C4-2B (cell line): ENCODE measurements at regions not wholly inside any gene's neighbourhood (a gene's known extent, or its start where the extent isn't known, plus 50 kb on each side); places are given as distances from the start of the nearest gene placed in this dataset.
"Not testable (repeated sequence)": the region's sequence is repeated elsewhere in the genome, so short reads cannot be mapped to it uniquely, and the experiment has no call there.

Experiments used
- H3K27ac ChIP-seq: fragments of 450-650 bp; 2 replicates; pipeline ENCODE4 v1.5.1; 2017
- ZFX ChIP-seq: fragments of 450-650 bp; IDR thresholded peaks from 2 replicates; pipeline ENCODE4 v1.6.1; 2017
- TF ChIP-seq, protein P1 (sequence below): fragments of 450-650 bp; conservative IDR thresholded peaks from 2 replicates; pipeline ENCODE4 v1.5.1; 2017; ENCODE audit warnings: mild to moderate bottlenecking

GRCh38 chr14:106334428-106335109 lies 808.2 kb downstream of the TMEM121 start:
- TF ChIP-seq, protein P1, sequence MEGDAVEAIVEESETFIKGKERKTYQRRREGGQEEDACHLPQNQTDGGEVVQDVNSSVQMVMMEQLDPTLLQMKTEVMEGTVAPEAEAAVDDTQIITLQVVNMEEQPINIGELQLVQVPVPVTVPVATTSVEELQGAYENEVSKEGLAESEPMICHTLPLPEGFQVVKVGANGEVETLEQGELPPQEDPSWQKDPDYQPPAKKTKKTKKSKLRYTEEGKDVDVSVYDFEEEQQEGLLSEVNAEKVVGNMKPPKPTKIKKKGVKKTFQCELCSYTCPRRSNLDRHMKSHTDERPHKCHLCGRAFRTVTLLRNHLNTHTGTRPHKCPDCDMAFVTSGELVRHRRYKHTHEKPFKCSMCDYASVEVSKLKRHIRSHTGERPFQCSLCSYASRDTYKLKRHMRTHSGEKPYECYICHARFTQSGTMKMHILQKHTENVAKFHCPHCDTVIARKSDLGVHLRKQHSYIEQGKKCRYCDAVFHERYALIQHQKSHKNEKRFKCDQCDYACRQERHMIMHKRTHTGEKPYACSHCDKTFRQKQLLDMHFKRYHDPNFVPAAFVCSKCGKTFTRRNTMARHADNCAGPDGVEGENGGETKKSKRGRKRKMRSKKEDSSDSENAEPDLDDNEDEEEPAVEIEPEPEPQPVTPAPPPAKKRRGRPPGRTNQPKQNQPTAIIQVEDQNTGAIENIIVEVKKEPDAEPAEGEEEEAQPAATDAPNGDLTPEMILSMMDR: peak; percentile 80
- H3K27ac ChIP-seq: not testable (repeated sequence)

GRCh38 chr14:106335110-106335429 lies 808.7 kb downstream of the TMEM121 start:
- TF ChIP-seq, protein P1: peak; percentile 36
- not testable (repeated sequence) for H3K27ac ChIP-seq

- not testable (repeated sequence) for H3K27ac ChIP-seq
These were observed 812.4 kb downstream of the TMEM121 start for GRCh38 chr14:106338775-106339174.

- H3K27ac ChIP-seq: not testable (repeated sequence)
These were observed 814.3 kb downstream of the TMEM121 start for GRCh38 chr14:106340658-106341057.

DNA sequence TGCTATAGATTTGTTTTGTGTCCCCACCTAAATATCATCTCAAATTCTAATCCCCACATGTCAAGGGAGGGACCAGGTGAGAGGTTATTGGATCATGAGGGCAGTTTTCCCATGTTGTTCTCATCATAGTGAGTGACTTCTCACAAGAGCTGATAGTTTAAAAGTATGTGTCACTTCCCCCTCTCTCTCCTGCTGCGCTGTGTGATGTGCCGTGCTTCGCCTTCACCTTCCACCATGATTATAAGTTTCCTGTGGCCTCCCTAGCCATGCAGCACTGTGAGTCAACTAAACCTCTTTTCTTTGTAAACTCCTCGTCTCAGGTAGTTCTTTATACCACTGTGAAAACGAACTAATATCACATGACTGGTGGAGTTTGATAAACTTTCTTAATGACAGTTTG lies 814.8 kb downstream of the TMEM121 start:
- not testable (repeated sequence) for H3K27ac ChIP-seq

DNA sequence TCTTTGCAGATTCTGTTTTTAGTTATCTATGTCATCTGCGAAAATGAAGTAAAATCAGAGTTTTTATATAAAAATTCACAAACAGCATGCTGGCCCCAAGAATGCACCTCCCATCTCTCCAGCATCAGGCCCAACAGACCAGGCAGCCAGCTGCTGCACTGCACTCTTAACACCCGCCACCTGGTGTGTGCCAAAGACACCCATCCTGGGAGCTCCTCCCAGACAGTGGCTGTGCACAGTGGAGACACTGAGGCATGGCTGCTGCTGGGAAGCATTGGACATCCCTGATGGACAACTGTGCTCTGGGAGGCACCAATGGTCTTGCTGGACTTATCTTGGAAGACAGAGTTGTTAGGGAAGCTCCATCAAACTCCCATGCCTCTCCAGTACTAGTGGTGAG lies 817.2 kb downstream of the TMEM121 start:
- TF ChIP-seq ZFX: no peak
- TF ChIP-seq, protein P1: no peak
- no peak overlapping the region for H3K27ac ChIP-seq

GRCh38 chr14:106344065-106344614 lies 817.8 kb downstream of the TMEM121 start:
- H3K27ac ChIP-seq: not testable (repeated sequence)

DNA sequence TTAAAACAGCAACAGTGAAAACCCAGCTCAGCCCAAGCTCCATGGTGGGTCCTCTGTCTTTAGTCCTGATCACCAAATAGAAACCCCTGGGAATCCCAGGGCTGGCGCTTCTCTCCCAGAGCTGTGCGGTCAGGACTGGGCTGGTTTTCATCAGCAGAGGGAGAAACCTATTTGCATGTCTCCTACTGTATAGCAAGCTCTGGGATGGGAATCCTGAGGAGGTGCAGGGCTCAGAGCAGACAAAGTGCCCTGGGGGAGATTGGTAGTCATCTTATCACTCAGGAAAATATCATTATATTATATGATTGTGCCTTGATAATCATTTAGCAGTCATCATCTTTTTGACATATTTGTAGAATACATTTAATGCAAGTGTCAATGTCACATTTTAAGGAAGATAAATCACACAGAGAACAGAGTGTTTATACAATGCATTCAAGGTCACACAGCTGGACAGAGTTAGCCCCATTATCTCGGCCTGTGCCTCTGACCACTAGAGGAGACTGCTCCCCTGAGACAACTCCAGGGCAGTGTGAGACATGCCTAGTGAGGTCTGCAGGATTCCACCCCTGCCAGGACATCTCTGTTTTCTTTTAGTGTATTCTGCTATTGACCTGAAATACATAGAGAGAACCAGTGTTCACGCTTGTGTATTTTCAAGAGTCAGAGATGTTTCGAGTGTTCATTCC lies 818.6 kb downstream of the TMEM121 start:
- H3K27ac ChIP-seq: not testable (repeated sequence)

DNA sequence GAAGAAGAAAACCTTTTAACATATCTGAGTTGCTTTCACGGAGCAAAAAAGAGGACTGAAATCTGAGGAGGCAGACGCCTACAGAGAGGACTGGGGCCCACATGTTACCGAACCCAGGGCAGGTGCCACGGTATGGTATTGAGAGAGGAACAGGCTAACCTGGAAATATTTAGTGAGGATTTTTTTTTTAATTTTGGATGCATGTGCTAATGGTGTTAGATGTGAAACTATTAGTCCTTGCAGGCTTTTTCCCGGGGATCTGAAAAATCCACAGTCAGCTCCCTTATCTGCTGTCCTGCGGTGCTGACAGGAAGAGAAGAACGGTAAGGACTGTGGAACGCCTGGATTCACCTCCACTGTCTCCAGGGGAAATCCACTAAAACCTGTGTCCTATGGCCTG lies 819.7 kb downstream of the TMEM121 start:
- H3K27ac ChIP-seq: no peak overlapping the region
- TF ChIP-seq, protein P1: no peak
- TF ChIP-seq ZFX: no peak

DNA sequence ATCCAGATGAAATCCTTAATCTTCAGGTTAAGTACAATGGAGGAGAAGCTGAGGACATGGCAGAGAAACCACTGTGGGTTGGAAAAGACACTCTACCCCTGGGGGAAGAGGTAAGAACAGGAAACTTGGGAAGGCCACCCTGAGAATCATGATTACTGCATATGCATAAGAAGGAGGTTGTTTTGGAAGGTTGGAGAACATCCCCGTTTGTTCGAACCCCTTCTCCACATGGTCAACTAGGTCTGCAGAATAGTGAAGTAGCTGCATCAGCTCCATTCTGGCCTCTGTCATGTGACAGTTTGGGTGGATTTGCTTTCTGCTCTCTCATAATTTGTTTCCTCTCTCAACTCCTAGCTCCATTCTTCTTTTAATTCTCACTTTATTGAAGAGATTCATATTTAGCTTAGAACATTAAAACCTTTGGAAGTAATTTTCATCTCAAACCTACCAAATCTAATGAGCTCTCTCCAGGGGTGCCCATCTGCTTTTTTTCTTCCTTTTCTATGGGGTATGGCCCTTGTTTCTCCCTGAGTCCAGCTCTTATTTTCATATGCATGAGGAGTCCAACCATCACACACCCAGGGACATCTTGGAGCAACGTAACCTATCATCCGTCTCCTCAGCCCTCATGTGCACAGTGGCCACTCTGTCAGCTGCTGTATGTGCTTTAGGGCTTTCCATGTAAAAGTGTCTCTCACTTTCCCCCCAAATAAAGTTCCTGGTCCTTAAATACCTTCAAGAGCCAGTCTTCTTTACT lies 820.3 kb downstream of the TMEM121 start:
- no peak overlapping the region for H3K27ac ChIP-seq

More for the DNA sequence above, 820.3 kb downstream of the TMEM121 start:
- TF ChIP-seq ZFX: no peak
- TF ChIP-seq, protein P1: no peak
